ENCODE measurements at regions not wholly inside any gene's neighbourhood (a gene's known extent, or its start where the extent isn't known, plus 50 kb on each side); places are given as distances from the start of the nearest gene placed in this dataset.

- WGBS (ENCODE audit: extremely low coverage, insufficient read length, low lambda C conversion rate), result no CpG with 5 or more reads among the region's 7 CpGs
- no peak for TF ChIP-seq CTCF (conservative IDR thresholded peaks at IDR 0.05)
- Mint-ChIP-seq H3K9me3 (no peaks in the 10 kb centered on the region), H3K36me3 (ENCODE audit: insufficient read depth in 1 of 3, low read depth in 3 of 3) (no peaks in the 10 kb centered on the region), H3K27me3 (ENCODE audit: low read depth) (peaks cover 3% of the 10 kb centered on the region), H3K4me1 (peaks cover 6 to 24% of the 10 kb centered on the region in 2 experiments), H3K4me3 (no peak overlapping the region), H3K27ac (peak overlapping the region in 2 of 3 experiments; percentile 20 to 29; a peak in 2 of 7 replicates)
- Histone ChIP-seq H2BK12ac (ENCODE audit: insufficient read length, low read depth, low read length) (no peak overlapping the region), H3K9ac (ENCODE audit: extremely low read depth, insufficient read length, low read length) (no peak overlapping the region), H4K5ac (ENCODE audit: insufficient read length, low read depth, low read length) (no peak overlapping the region), H2BK20ac (ENCODE audit: low read depth, low read length, poor library complexity, severe bottlenecking) (no peak overlapping the region), H2AFZ (ENCODE audit: low read length) (no peak overlapping the region), H3K4me1 (ENCODE audit: insufficient read depth, low read length) (no peaks in the 10 kb centered on the region), H3K14ac (ENCODE audit: insufficient read depth, low read length) (no peak overlapping the region), H3K18ac (ENCODE audit: insufficient read length, low read depth, low read length) (no peak overlapping the region), H3K23ac (ENCODE audit: insufficient read length, low read depth, low read length) (no peak overlapping the region), H2BK5ac (ENCODE audit: insufficient read length, low read length) (no peak overlapping the region), H3T11ph (ENCODE audit: low read length) (no peak overlapping the region), H3K79me2 (ENCODE audit: insufficient read depth, low read length) (no peaks in the 10 kb centered on the region), H2AK5ac (ENCODE audit: insufficient read length, low read length) (no peak overlapping the region), H3K56ac (ENCODE audit: insufficient read length, low read depth, low read length) (no peak overlapping the region), H3K4me2 (ENCODE audit: insufficient read depth, insufficient read length, low read length) (no peak overlapping the region), H3K9me3 (ENCODE audit: control insufficient read depth, low read depth, low read length) (no peaks in the 10 kb centered on the region), H3K27me3 (ENCODE audit: insufficient read depth, low read length) (no peaks in the 10 kb centered on the region), H4K91ac (ENCODE audit: insufficient read length, low read depth, low read length) (no peak overlapping the region), H4K20me1 (ENCODE audit: control insufficient read depth, insufficient read depth, insufficient read length) (no peaks in the 10 kb centered on the region), H2BK15ac (ENCODE audit: low read depth, low read length) (no peak overlapping the region), H3K4ac (ENCODE audit: low read depth, low read length) (no peak overlapping the region), H3K27ac (ENCODE audit: insufficient read length, low read depth, low read length) (no peak overlapping the region), H2BK120ac (ENCODE audit: low read depth, low read length, poor library complexity, severe bottlenecking) (no peak overlapping the region), H4K8ac (replicated peaks; ENCODE audit: insufficient read length, low read depth, low read length) (no peak overlapping the region), H3K79me1 (ENCODE audit: insufficient read depth, low read depth, low read length, poor library complexity, severe bottlenecking) (no peaks in the 10 kb centered on the region), H3K23me2 (ENCODE audit: insufficient read length, low read depth, low read length, poor library complexity, severe bottlenecking) (no peaks in the 10 kb centered on the region)
- DNase-seq, result no peak
These were observed 143.3 kb downstream of the SEC61B start for GRCh38 chr9:99365233-99365980.
